ENCODE measurements at regions not wholly inside any gene's neighbourhood (a gene's known extent, or its start where the extent isn't known, plus 50 kb on each side); places are given as distances from the start of the nearest gene placed in this dataset.

DNA sequence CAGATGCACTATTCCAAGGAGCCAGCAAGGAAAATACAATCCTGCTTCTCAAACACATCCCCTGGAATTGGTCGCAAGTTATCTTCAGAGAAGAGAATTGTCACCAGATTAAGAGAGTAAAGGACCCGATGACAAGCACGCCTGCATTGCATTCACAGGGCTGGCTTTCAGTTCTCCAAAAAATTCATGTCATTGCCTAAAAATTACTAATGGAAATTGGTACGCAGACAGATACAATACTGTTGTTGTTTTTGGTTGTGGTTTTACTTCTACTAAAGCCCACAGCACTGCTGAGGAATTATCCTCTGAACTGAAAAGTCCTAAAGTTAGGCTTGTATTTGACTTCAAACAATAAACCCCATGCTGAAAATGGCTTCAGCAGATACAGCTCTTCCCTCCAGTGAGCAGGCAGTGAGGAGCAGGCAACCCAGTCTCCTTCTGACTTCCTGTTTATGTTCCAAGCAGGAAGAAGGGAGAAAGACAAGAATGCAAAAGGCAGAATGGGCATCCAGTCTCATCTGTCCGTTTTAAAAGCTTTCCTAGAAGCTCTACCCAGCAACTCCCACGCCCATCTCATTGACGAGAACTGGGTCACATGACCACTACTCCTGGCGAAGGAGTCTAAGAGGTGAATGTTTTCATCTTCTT is 80.6 kb upstream of the ZNF366 start:
- TF ChIP-seq, protein P1, sequence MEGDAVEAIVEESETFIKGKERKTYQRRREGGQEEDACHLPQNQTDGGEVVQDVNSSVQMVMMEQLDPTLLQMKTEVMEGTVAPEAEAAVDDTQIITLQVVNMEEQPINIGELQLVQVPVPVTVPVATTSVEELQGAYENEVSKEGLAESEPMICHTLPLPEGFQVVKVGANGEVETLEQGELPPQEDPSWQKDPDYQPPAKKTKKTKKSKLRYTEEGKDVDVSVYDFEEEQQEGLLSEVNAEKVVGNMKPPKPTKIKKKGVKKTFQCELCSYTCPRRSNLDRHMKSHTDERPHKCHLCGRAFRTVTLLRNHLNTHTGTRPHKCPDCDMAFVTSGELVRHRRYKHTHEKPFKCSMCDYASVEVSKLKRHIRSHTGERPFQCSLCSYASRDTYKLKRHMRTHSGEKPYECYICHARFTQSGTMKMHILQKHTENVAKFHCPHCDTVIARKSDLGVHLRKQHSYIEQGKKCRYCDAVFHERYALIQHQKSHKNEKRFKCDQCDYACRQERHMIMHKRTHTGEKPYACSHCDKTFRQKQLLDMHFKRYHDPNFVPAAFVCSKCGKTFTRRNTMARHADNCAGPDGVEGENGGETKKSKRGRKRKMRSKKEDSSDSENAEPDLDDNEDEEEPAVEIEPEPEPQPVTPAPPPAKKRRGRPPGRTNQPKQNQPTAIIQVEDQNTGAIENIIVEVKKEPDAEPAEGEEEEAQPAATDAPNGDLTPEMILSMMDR (conservative IDR thresholded peaks at IDR 0.05; ENCODE audit: low read depth, low read length), result no peak
- TF ChIP-seq, protein P2, sequence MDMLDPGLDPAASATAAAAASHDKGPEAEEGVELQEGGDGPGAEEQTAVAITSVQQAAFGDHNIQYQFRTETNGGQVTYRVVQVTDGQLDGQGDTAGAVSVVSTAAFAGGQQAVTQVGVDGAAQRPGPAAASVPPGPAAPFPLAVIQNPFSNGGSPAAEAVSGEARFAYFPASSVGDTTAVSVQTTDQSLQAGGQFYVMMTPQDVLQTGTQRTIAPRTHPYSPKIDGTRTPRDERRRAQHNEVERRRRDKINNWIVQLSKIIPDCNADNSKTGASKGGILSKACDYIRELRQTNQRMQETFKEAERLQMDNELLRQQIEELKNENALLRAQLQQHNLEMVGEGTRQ (IDR thresholded peaks at IDR 0.05; ENCODE audit: low read depth, low read length), result no peak
- TF ChIP-seq POLR2A (IDR thresholded peaks at IDR 0.05; ENCODE audit: low read depth, low read length), result no peak
- no peak for TF ChIP-seq RAD21 (IDR thresholded peaks at IDR 0.05; ENCODE audit: low read length)
- no peak for TF ChIP-seq FOS (IDR thresholded peaks at IDR 0.05; ENCODE audit: low read depth, low read length)
- no peak for TF ChIP-seq SMC3 (IDR thresholded peaks at IDR 0.05; ENCODE audit: low read depth, low read length)
- TF ChIP-seq RFX5 (IDR thresholded peaks at IDR 0.05; ENCODE audit: low read depth, low read length), result no peak
- no peak for TF ChIP-seq CEBPB (IDR thresholded peaks at IDR 0.05; ENCODE audit: low read depth, low read length)
- no peak for TF ChIP-seq MAZ (IDR thresholded peaks at IDR 0.05; ENCODE audit: borderline replicate concordance, low read depth, low read length)
- no peak for TF ChIP-seq MXI1 (IDR thresholded peaks at IDR 0.05; ENCODE audit: borderline replicate concordance, low read depth, low read length)
- TF ChIP-seq BHLHE40 (IDR thresholded peaks at IDR 0.05; ENCODE audit: low read depth, low read length), result no peak
